Trophoblast cell (in vitro differentiated cells and primary cell): ENCODE measurements at regions not wholly inside any gene's neighbourhood (a gene's known extent, or its start where the extent isn't known, plus 50 kb on each side); places are given as distances from the start of the nearest gene placed in this dataset.

Experiments used
- DNase-seq, 2 donors: peaks; one replicate each; pipeline ENCODE4 v3.0.0-alpha.2; 2016
- H2AFZ ChIP-seq: 2 replicates; pipeline ENCODE4 v1.6.1; 2013; ENCODE audit warnings: low read length, moderate library complexity, mild to moderate bottlenecking; ENCODE audit not compliant: insufficient read depth, poor library complexity
- H2AK5ac ChIP-seq: 2 replicates; pipeline ENCODE4 v1.6.1; 2013; ENCODE audit warnings: mild to moderate bottlenecking, low read length
- H2BK120ac ChIP-seq: 2 replicates; pipeline ENCODE4 v1.6.1; 2013; ENCODE audit warnings: low read length, mild to moderate bottlenecking, moderate library complexity; ENCODE audit not compliant: insufficient read depth, poor library complexity
- H2BK12ac ChIP-seq: 2 replicates; pipeline ENCODE4 v1.6.1; 2013; ENCODE audit warnings: mild to moderate bottlenecking, low read length, moderate library complexity
- H2BK5ac ChIP-seq: 2 replicates; pipeline ENCODE4 v1.6.1; 2013; ENCODE audit warnings: low read length, low read depth, moderate library complexity, mild to moderate bottlenecking; ENCODE audit not compliant: poor library complexity
- H3K14ac ChIP-seq: 2 replicates; pipeline ENCODE4 v1.6.1; 2013; ENCODE audit warnings: mild to moderate bottlenecking, low read length
- H3K18ac ChIP-seq: 2 replicates; pipeline ENCODE4 v1.6.1; 2013; ENCODE audit warnings: mild to moderate bottlenecking, low read length
- H3K23ac ChIP-seq: 2 replicates; pipeline ENCODE4 v1.6.1; 2013; ENCODE audit warnings: low read length
- H3K27ac ChIP-seq: 2 replicates; pipeline ENCODE4 v1.5.1; 2013; ENCODE audit warnings: low read depth, mild to moderate bottlenecking, inconsistent platforms, low read length, moderate library complexity
- H3K27me3 ChIP-seq: 2 replicates; pipeline ENCODE4 v1.6.1; 2013; ENCODE audit warnings: inconsistent platforms, mild to moderate bottlenecking, low read length, moderate library complexity; ENCODE audit not compliant: insufficient read depth
- H3K36me3 ChIP-seq, 2 experiments: 1 replicate in 1 of 2; 2 replicates in 1 of 2; pipeline ENCODE4 v1.6.1; 2013; ENCODE audit warnings: low read length in 2 of 2, mild to moderate bottlenecking in 2 of 2, moderate library complexity in 1 of 2; ENCODE audit not compliant: insufficient read depth in 2 of 2, control insufficient read depth in 1 of 2
- H3K4ac ChIP-seq: 2 replicates; pipeline ENCODE4 v1.6.1; 2013; ENCODE audit warnings: low read depth, mild to moderate bottlenecking, low read length, moderate library complexity
- H3K4me1 ChIP-seq, 2 experiments: 1 replicate in 1 of 2; 2 replicates in 1 of 2; pipeline ENCODE4 v1.6.1; 2013; ENCODE audit warnings: low read length in 2 of 2, mild to moderate bottlenecking in 2 of 2, moderate library complexity in 1 of 2; ENCODE audit not compliant: insufficient read depth in 2 of 2, control insufficient read depth in 1 of 2
- H3K4me2 ChIP-seq: 2 replicates; pipeline ENCODE4 v1.6.1; 2013; ENCODE audit warnings: inconsistent platforms, mild to moderate bottlenecking, low read length, moderate library complexity
- H3K4me3 ChIP-seq: 2 replicates; pipeline ENCODE4 v1.5.1; 2013; ENCODE audit warnings: mild to moderate bottlenecking, low read depth, low read length, inconsistent platforms
- H3K79me1 ChIP-seq: one replicate; pipeline ENCODE4 v1.6.1; 2013; ENCODE audit warnings: low read length
- H3K79me2 ChIP-seq: 2 replicates; pipeline ENCODE4 v1.6.1; 2013; ENCODE audit warnings: low read length, mild to moderate bottlenecking; ENCODE audit not compliant: control insufficient read depth, insufficient read depth, poor library complexity
- H3K9ac ChIP-seq: 2 replicates; pipeline ENCODE4 v1.6.1; 2013; ENCODE audit warnings: mild to moderate bottlenecking, low read length
- H3K9me3 ChIP-seq: 2 replicates; pipeline ENCODE4 v1.6.1; 2013; ENCODE audit warnings: low read depth, mild to moderate bottlenecking, control low read depth, inconsistent platforms, low read length; ENCODE audit not compliant: insufficient read depth
- H4K12ac ChIP-seq: 2 replicates; pipeline ENCODE4 v1.6.1; 2013; ENCODE audit warnings: low read depth, mild to moderate bottlenecking, low read length, moderate library complexity
- H4K8ac ChIP-seq: 2 replicates; pipeline ENCODE4 v1.6.1; 2013; ENCODE audit warnings: low read depth, mild to moderate bottlenecking, low read length, moderate library complexity
- H4K91ac ChIP-seq: one replicate; pipeline ENCODE4 v1.6.1; 2013; ENCODE audit warnings: low read depth, mild to moderate bottlenecking, low read length, moderate library complexity
- WGBS: extraction: QIAGEN DNeasy Blood & Tissue Kit; methylation state at CpG from one replicate; pipeline ENCODE4 v1.1.7; 2013; ENCODE audit warnings: missing lambda C conversion rate; ENCODE audit not compliant: insufficient read length, insufficient coverage; ENCODE audit errors: extremely low coverage; 5-methylcytosine and 5-hydroxymethylcytosine counted together

DNA sequence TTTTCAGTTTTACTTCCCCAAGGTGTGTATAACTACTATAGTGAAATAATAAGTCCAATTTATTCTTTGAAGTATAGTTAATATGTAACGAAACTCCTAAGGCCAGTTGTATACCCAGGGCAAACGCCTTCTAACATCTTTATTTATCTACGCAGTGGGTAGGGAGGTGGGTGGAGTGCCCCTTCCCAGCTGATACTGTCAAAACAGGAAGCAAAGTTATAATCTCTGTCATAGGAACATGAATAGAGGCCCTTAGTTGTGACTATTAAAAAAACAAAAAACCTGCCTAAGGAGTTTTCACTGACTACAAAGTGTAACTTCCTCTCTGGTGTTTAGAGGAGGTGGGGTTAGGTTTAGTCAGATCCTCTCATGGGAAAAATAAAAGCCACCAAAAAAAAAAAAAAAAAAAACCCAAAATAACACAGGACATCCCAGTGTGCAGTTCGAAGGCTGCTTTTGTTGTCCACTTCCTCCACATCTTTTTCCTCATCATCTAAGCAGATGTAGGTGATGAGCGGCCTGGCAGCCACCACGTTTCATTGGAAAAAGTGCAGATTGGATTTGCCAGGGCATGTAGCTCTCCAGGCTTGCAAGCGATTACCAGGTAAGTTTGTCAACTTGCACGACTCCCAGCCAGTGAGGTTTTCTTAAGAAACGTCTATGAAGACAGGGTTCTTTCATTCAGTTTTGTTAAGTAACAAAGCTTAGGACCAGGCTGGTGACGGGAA, 58.7 kb downstream of the UTRN start:
- peaks cover 3% of the 10 kb centered on the region for H3K79me2 ChIP-seq
- peak overlapping the region; percentile 6 for H3K4ac ChIP-seq
- no peaks in the 10 kb centered on the region for H3K27me3 ChIP-seq
- H2BK12ac ChIP-seq = no peak overlapping the region
- no peaks in the 10 kb centered on the region for H3K36me3 ChIP-seq
- peak in 1 of 2 donors; percentile 18 for DNase-seq
- H3K79me1 ChIP-seq = peaks cover 10% of the 10 kb centered on the region
- H2BK120ac ChIP-seq = no peak overlapping the region
- peaks cover 10 to 16% of the 10 kb centered on the region in 2 experiments for H3K4me1 ChIP-seq
- H2AFZ ChIP-seq = no peak overlapping the region
- H3K23ac ChIP-seq = no peak overlapping the region
- peak overlapping the region; percentile 67 for H4K12ac ChIP-seq
- H2AK5ac ChIP-seq = peak overlapping the region; percentile 50
- no peak overlapping the region for H3K14ac ChIP-seq
- no CpG with 5 or more reads among the region's 10 CpGs for WGBS
- no peak overlapping the region for H3K27ac ChIP-seq
- H3K4me3 ChIP-seq = no peak overlapping the region
- peak overlapping the region; percentile 76 for H3K18ac ChIP-seq
- H3K4me2 ChIP-seq = no peak overlapping the region
- H3K9ac ChIP-seq = no peak overlapping the region
- H2BK5ac ChIP-seq = peak overlapping the region; percentile 54
- no peak overlapping the region for H4K91ac ChIP-seq
- H3K9me3 ChIP-seq = no peaks in the 10 kb centered on the region
- H4K8ac ChIP-seq = peak overlapping the region; percentile 72

DNA sequence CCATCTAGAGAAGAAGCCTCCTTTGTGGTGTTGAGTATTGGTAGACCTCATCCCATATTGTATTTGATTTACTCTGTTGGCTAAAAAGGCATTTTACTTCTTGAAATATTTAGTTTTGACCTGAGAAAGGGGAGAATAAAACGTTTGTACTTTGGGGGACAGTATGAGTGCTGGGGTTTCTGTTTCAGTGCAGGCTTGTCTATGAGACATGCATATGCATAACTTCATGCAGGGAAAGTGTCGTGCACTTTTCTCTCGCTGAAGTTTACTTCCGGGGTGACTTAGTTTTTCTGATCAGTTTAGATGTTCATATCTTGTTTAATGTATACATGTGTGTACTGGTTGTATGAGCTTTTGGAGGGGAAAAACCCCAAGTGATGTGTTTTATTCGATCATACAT, 59.5 kb downstream of the UTRN start:
- no peak overlapping the region for H3K4me2 ChIP-seq
- no peak overlapping the region for H3K4ac ChIP-seq
- peaks cover 10% of the 10 kb centered on the region for H3K79me1 ChIP-seq
- no peaks in the 10 kb centered on the region for H3K27me3 ChIP-seq
- H2AFZ ChIP-seq = no peak overlapping the region
- no peak for DNase-seq
- H4K12ac ChIP-seq = no peak overlapping the region
- no peak overlapping the region for H3K27ac ChIP-seq
- H3K14ac ChIP-seq = no peak overlapping the region
- H3K4me3 ChIP-seq = no peak overlapping the region
- H2BK5ac ChIP-seq = no peak overlapping the region
- no CpG with 5 or more reads among the region's 5 CpGs for WGBS
- no peak overlapping the region for H2BK12ac ChIP-seq
- no peak overlapping the region for H4K91ac ChIP-seq
- no peak overlapping the region for H3K23ac ChIP-seq
- H3K79me2 ChIP-seq = peaks cover 3% of the 10 kb centered on the region
- no peak overlapping the region for H2AK5ac ChIP-seq
- H3K9ac ChIP-seq = no peak overlapping the region
- H3K36me3 ChIP-seq = no peaks in the 10 kb centered on the region
- no peak overlapping the region for H4K8ac ChIP-seq
- H3K4me1 ChIP-seq = peaks cover 12 to 19% of the 10 kb centered on the region in 2 experiments
- H3K18ac ChIP-seq = no peak overlapping the region
- H2BK120ac ChIP-seq = no peak overlapping the region
- H3K9me3 ChIP-seq = no peaks in the 10 kb centered on the region

DNA sequence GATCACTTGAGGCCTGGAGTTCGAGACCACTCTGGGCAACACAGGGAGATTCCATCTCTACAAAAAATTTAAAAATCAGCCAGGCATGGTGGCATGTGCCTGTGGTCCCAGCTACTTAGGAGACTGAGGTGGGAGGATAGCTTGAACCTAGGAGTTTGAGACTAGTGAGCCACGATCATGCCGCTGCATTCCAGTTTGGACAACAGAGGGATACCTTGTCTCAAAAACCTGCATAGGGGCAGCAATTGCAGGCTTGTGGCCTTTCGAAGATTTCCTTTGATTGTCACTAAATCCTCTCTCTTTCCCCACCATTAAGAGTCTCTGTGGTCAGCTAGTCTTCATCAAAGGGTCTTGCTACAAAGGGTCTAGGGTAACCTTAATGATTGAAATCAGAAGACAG, 60.3 kb downstream of the UTRN start:
- DNase-seq = peak in 1 of 2 donors; percentile 60
- Histone ChIP-seq H4K12ac (no peak overlapping the region), H3K23ac (no peak overlapping the region), H4K91ac (no peak overlapping the region), H3K36me3 (no peaks in the 10 kb centered on the region), H3K4me2 (no peak overlapping the region), H4K8ac (no peak overlapping the region), H3K4ac (no peak overlapping the region), H3K9ac (no peak overlapping the region), H3K79me2 (peaks cover 3% of the 10 kb centered on the region), H2AFZ (no peak overlapping the region), H2BK120ac (no peak overlapping the region), H3K79me1 (peaks cover 10% of the 10 kb centered on the region), H2AK5ac (no peak overlapping the region), H3K27ac (no peak overlapping the region), H3K27me3 (no peaks in the 10 kb centered on the region), H3K18ac (no peak overlapping the region), H3K14ac (no peak overlapping the region), H3K4me3 (no peak overlapping the region), H2BK12ac (no peak overlapping the region), H3K4me1 (peaks cover 12 to 19% of the 10 kb centered on the region in 2 experiments), H2BK5ac (no peak overlapping the region), H3K9me3 (no peaks in the 10 kb centered on the region)
- WGBS = no CpG with 5 or more reads among the region's 4 CpGs

DNA sequence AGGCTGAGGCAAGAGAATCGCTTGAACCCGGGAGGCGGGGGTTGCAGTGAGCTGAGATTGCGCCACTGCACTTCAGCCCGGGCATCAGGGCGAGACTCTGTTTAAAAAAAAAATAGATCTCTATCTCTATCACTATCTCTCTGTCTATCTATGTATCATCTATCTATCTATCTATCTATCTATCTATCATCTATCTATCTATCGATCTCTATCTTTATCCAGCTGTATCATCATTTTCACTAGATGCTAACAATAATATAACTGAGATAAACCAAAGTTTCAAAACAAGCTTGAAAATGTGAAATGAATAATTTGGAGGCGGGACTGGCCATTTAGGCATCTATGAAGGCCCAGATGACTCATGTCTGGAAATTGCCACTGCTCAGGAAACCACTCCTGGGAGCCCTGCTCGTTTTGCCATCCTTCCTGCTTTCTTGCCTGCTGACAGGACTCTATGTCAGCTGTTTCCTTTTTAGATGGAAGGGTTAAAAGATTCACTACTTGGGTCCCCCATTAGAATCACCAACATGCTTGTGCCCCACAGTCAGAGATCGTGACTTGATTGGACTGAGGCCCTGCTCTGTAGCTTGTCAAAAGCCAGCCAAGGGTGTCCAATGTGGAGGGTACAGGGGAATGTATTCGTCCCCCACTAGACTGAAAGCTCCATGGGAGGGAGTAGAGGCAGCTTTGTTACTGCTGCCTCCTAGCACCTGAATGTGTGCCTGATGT, 61.7 kb downstream of the UTRN start:
- H3K23ac ChIP-seq = no peak overlapping the region
- H3K9me3 ChIP-seq = no peaks in the 10 kb centered on the region
- H2AFZ ChIP-seq = no peak overlapping the region
- peak overlapping the region; percentile 59 for H2BK120ac ChIP-seq
- no peak overlapping the region for H3K4me2 ChIP-seq
- peak overlapping the region; percentile 45 for H3K27ac ChIP-seq
- H3K27me3 ChIP-seq = no peaks in the 10 kb centered on the region
- peak overlapping the region; percentile 59 for H3K14ac ChIP-seq
- H3K4ac ChIP-seq = no peak overlapping the region
- peak overlapping the region; percentile 18 for H2AK5ac ChIP-seq
- no peak overlapping the region for H3K9ac ChIP-seq
- H2BK5ac ChIP-seq = no peak overlapping the region
- WGBS = 100% methylated on average over 1 of the region's 11 CpGs
- H3K79me1 ChIP-seq = peaks cover 10% of the 10 kb centered on the region
- peaks cover 15 to 17% of the 10 kb centered on the region in 2 experiments for H3K4me1 ChIP-seq
- no peak overlapping the region for H4K91ac ChIP-seq
- no peak overlapping the region for H4K12ac ChIP-seq
- H3K18ac ChIP-seq = peak overlapping the region; percentile 29
- no peaks in the 10 kb centered on the region for H3K36me3 ChIP-seq
- peaks cover 3% of the 10 kb centered on the region for H3K79me2 ChIP-seq
- peak overlapping the region; percentile 3 for H2BK12ac ChIP-seq
- H4K8ac ChIP-seq = no peak overlapping the region
- no peak overlapping the region for H3K4me3 ChIP-seq
- DNase-seq = peak; percentile 76 to 92
